ENCODE measurements at regions not wholly inside any gene's neighbourhood (a gene's known extent, or its start where the extent isn't known, plus 50 kb on each side); places are given as distances from the start of the nearest gene placed in this dataset.

- intact Hi-C loops (cut with micrococcal nuclease) = no loop called here
Observed at GRCh38 chr18:22080035-22080434, 89.4 kb upstream of the GATA6 start.

More at GRCh38 chr18:22080035-22080434, 89.4 kb upstream of the GATA6 start:
- H2BK5ac ChIP-seq (ENCODE audit: low read depth, low read length, poor library complexity, severe bottlenecking) = no peak overlapping the region
- H2AFZ ChIP-seq (replicated peaks; ENCODE audit: low read length, poor library complexity) = no peak overlapping the region
- H3K14ac ChIP-seq (replicated peaks; ENCODE audit: low read depth, low read length) = no peak overlapping the region
- no peak overlapping the region for H2BK120ac ChIP-seq (ENCODE audit: low read depth, low read length)
- TF ChIP-seq SMC3 (IDR thresholded peaks at IDR 0.05; ENCODE audit: low read depth, low read length) (no peak), MAZ (IDR thresholded peaks at IDR 0.05; ENCODE audit: borderline replicate concordance, low read depth, low read length) (no peak), NFE2L2 (IDR thresholded peaks at IDR 0.05; ENCODE audit: low read depth, low read length) (no peak), MXI1 (IDR thresholded peaks at IDR 0.05; ENCODE audit: borderline replicate concordance, low read depth, low read length) (no peak), USF2 (IDR thresholded peaks at IDR 0.05; ENCODE audit: low read depth, low read length) (no peak), MAFK (IDR thresholded peaks at IDR 0.05; ENCODE audit: low read depth, low read length) (no peak), CTCF (conservative IDR thresholded peaks at IDR 0.05; ENCODE audit: low read depth, low read length) (no peak), POLR2A (IDR thresholded peaks at IDR 0.05; ENCODE audit: low read depth, low read length) (no peak), RFX5 (IDR thresholded peaks at IDR 0.05; ENCODE audit: low read depth, low read length) (no peak), RCOR1 (IDR thresholded peaks at IDR 0.05; ENCODE audit: insufficient replicate concordance, low read length) (no peak), ELK1 (IDR thresholded peaks at IDR 0.05; ENCODE audit: borderline replicate concordance, low read depth, low read length) (no peak), BHLHE40 (IDR thresholded peaks at IDR 0.05; ENCODE audit: low read depth, low read length) (no peak), CEBPB (IDR thresholded peaks at IDR 0.05; ENCODE audit: low read depth, low read length) (no peak), CHD1 (IDR thresholded peaks at IDR 0.05; ENCODE audit: low read depth, low read length) (no peak)
- peaks cover 10% of the 10 kb centered on the region for H3K27me3 ChIP-seq (ENCODE audit: control insufficient read depth, insufficient read depth, low read length)
- no peak for ATAC-seq (ENCODE audit: low read depth)
- CTCF ChIA-PET = no interaction called here
- WGBS, 2 experiments (ENCODE audit: extremely low coverage in 2 of 2, insufficient read length in 1 of 2) = no CpG with 5 or more reads among the region's 3 CpGs
- no peaks in the 10 kb centered on the region for H3K79me1 ChIP-seq (ENCODE audit: low read depth in 1 of 2, low read length in 2 of 2)
- no peaks in the 10 kb centered on the region for H3K36me3 ChIP-seq (ENCODE audit: control insufficient read depth, insufficient read depth, low read length)
- no peaks in the 10 kb centered on the region for H3K9me1 ChIP-seq (ENCODE audit: insufficient read depth, low read length)
- no peak overlapping the region for H3K4me2 ChIP-seq (ENCODE audit: low read depth, low read length)
- no peaks in the 10 kb centered on the region for H3K9me3 ChIP-seq (ENCODE audit: control insufficient read depth, insufficient read depth, low read length)
- dilution Hi-C loops (cut with HindIII; ENCODE audit: low sequenced_read_pairs, unreplicated experiment) = no loop called here
- H3K23ac ChIP-seq (ENCODE audit: low read depth, low read length) = no peak overlapping the region
- H3K4ac ChIP-seq (ENCODE audit: low read depth, low read length) = no peak overlapping the region
- POLR2A ChIA-PET (ENCODE audit: unreplicated experiment) = interaction anchor here (0.6 kb wide), 1 partner anchor 110 kb away, joined by 3 read pairs; no protein-coding TSS in a partner anchor
- no peaks in the 10 kb centered on the region for H3K4me1 ChIP-seq (ENCODE audit: control insufficient read depth, insufficient read depth, low read length)
- in situ Hi-C loops (cut with MboI; ENCODE audit: low sequenced_read_pairs) = no loop called here
- no peak overlapping the region for H3K9ac ChIP-seq (ENCODE audit: low read depth, low read length)
- H4K5ac ChIP-seq (ENCODE audit: low read depth, low read length) = no peak overlapping the region
- no peak for DNase-seq
- H2AK9ac ChIP-seq (replicated peaks; ENCODE audit: low read depth, low read length, poor library complexity) = no peak overlapping the region
- H3K18ac ChIP-seq (ENCODE audit: low read depth, low read length) = no peak overlapping the region
- no peak overlapping the region for H4K8ac ChIP-seq (ENCODE audit: low read depth in 2 of 2, low read length in 2 of 2)
- no peak overlapping the region for H3K56ac ChIP-seq (ENCODE audit: extremely low read depth, insufficient read depth, low read length)
- no peak overlapping the region for H2BK15ac ChIP-seq (ENCODE audit: low read depth, low read length)
- no peaks in the 10 kb centered on the region for H4K20me1 ChIP-seq (ENCODE audit: insufficient read depth, low read length)
- no peak overlapping the region for H4K91ac ChIP-seq (ENCODE audit: insufficient read depth, low read depth, low read length)
- no peak overlapping the region for H3K4me3 ChIP-seq (ENCODE audit: insufficient read depth, low read depth, low read length)
- no peak overlapping the region for H2BK20ac ChIP-seq (ENCODE audit: low read depth, low read length)
- H3K27ac ChIP-seq (ENCODE audit: insufficient read depth, low read length) = no peak overlapping the region
- no peak overlapping the region for H2AK5ac ChIP-seq (ENCODE audit: low read depth, low read length)
- BruUV-seq (replicated peaks) = no TSS peak

All from IMR-90 (cell line).